ENCODE measurements at regions not wholly inside any gene's neighbourhood (a gene's known extent, or its start where the extent isn't known, plus 50 kb on each side); places are given as distances from the start of the nearest gene placed in this dataset.

- TF ChIP-seq, protein P1, sequence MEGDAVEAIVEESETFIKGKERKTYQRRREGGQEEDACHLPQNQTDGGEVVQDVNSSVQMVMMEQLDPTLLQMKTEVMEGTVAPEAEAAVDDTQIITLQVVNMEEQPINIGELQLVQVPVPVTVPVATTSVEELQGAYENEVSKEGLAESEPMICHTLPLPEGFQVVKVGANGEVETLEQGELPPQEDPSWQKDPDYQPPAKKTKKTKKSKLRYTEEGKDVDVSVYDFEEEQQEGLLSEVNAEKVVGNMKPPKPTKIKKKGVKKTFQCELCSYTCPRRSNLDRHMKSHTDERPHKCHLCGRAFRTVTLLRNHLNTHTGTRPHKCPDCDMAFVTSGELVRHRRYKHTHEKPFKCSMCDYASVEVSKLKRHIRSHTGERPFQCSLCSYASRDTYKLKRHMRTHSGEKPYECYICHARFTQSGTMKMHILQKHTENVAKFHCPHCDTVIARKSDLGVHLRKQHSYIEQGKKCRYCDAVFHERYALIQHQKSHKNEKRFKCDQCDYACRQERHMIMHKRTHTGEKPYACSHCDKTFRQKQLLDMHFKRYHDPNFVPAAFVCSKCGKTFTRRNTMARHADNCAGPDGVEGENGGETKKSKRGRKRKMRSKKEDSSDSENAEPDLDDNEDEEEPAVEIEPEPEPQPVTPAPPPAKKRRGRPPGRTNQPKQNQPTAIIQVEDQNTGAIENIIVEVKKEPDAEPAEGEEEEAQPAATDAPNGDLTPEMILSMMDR (IDR thresholded peaks at IDR 0.05), result no peak
- TF ChIP-seq EZH2 (IDR thresholded peaks at IDR 0.05; ENCODE audit: borderline replicate concordance, insufficient read depth, low read depth, low read length, poor library complexity, severe bottlenecking), result no peak
Observed at GRCh38 chr3:151962912-151963311, 89.5 kb downstream of the SUCNR1 start.

Data from B cell (primary cell).